ENCODE measurements at regions not wholly inside any gene's neighbourhood (a gene's known extent, or its start where the extent isn't known, plus 50 kb on each side); places are given as distances from the start of the nearest gene placed in this dataset.

DNA sequence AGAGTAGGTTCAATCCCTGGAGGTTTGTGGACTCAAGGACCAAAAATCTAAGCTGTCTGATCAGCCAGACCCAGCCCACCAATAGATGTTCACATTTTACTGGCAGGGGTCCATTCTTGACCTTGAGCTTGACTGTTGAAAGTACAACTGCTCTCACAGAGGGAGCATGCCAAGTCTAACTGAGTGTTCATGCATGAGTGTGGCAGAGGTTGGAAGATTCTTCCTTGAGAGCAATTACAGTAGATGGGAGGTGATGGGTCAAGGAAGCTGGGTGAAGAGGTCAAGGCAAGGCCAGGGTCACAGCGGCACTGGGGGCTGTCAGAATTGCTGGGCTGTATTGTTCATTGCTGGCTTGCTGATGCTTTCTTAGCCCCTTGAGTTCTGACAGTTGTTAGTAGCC, 202.8 kb upstream of the SVIL start:
- no peak for TF ChIP-seq EZH2phosphoT487 (IDR thresholded peaks at IDR 0.05; ENCODE audit: insufficient read depth, low read depth)
- no peaks in the 10 kb centered on the region for H3K36me3 ChIP-seq (ENCODE audit: low read depth)
- H3K9me2 ChIP-seq (ENCODE audit: insufficient read depth), result no peaks in the 10 kb centered on the region
- H3F3A ChIP-seq (ENCODE audit: insufficient read depth), result 0 out of 2 replicates have a peak, but pooled peaks cover 3% of the 10 kb centered on the region
- H3K4me2 ChIP-seq (ENCODE audit: unreplicated experiment), result no peak overlapping the region
- DNase-seq, result no peak
- in situ Hi-C loops (cut with MboI), result no loop called here
- no peaks in the 10 kb centered on the region for H3K4me1 ChIP-seq (ENCODE audit: insufficient read depth)
- no peak overlapping the region for H2AFZ ChIP-seq
- H3K79me2 ChIP-seq (ENCODE audit: insufficient read depth), result no peaks in the 10 kb centered on the region
- H3K27me3 ChIP-seq (replicated peaks; ENCODE audit: insufficient read depth), result peaks cover 57% of the 10 kb centered on the region
- H3K9ac ChIP-seq, result no peak overlapping the region
- no peak overlapping the region for H3K4me3 ChIP-seq
- H4K20me1 ChIP-seq (ENCODE audit: insufficient read depth), result no peaks in the 10 kb centered on the region
- no peaks in the 10 kb centered on the region for H3K9me3 ChIP-seq (ENCODE audit: low read depth)
- WGBS, 2 experiments (ENCODE audit: low coverage in 1 of 2, low lambda C conversion rate in 2 of 2, missing lambda C conversion rate in 2 of 2), result 43 to 67% methylated on average over 1 of the region's 1 CpG
- H3K27ac ChIP-seq, result no peak overlapping the region

DNA sequence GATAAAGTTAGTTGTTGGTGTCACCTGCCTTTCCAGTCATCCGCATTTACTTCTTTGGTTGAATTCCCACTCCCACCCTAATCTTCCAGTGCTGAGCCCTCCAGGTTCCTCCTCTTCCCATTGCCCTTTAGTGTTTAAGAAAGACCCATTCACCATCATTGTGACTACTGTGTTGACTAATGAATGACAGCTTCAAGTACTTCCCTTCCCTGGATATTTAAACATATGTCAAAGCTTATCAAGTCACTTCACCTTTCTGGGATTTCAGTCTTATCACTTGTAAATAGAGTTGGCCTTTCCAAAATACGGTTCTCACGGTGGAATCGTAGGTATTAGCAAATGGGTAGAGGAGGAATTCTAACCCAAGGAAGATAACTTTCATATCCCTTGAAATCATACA, 201.6 kb upstream of the SVIL start:
- TF ChIP-seq EZH2phosphoT487 (IDR thresholded peaks at IDR 0.05; ENCODE audit: insufficient read depth, low read depth) (no peak), EZH2 (IDR thresholded peaks at IDR 0.05; ENCODE audit: insufficient read depth, poor library complexity, severe bottlenecking) (no peak)
- Histone ChIP-seq H3K9ac (no peak overlapping the region), H3K4me1 (ENCODE audit: insufficient read depth) (no peaks in the 10 kb centered on the region), H3F3A (ENCODE audit: insufficient read depth) (0 out of 2 replicates have a peak, but pooled peaks cover 3% of the 10 kb centered on the region), H3K27me3 (replicated peaks; ENCODE audit: insufficient read depth) (peaks cover 51% of the 10 kb centered on the region), H2AFZ (no peak overlapping the region), H3K36me3 (ENCODE audit: low read depth) (no peaks in the 10 kb centered on the region), H3K4me2 (ENCODE audit: unreplicated experiment) (no peak overlapping the region), H3K9me2 (ENCODE audit: insufficient read depth) (no peaks in the 10 kb centered on the region), H3K9me3 (ENCODE audit: low read depth) (no peaks in the 10 kb centered on the region), H3K4me3 (no peak overlapping the region), H4K20me1 (ENCODE audit: insufficient read depth) (no peaks in the 10 kb centered on the region), H3K27ac (no peak overlapping the region), H3K79me2 (ENCODE audit: insufficient read depth) (no peaks in the 10 kb centered on the region)
- in situ Hi-C loops (cut with MboI), result no loop called here
- no peak for DNase-seq
- 81 to 82% methylated on average over 4 of the region's 4 CpGs for WGBS, 2 experiments (ENCODE audit: low coverage in 1 of 2, low lambda C conversion rate in 2 of 2, missing lambda C conversion rate in 2 of 2)

DNA sequence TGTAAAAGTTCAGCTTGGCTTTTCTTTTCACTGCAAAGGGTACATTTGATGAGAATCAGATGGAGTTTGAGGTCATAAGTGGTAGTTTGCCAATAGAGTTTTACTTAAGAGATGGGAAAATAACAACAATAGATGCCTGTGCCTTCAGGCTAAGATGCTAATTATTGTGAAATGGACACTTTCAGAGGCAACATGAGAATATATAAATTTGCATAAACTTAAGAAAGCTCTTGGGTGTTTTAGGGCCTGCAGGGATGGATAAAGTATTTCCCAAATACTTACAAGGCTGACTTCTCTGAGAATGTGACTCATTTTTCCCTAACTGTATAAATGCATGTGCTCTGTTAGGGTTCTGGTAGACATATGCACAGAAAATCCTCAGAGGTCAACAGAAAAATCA, 200.3 kb upstream of the SVIL start:
- no peaks in the 10 kb centered on the region for H3K36me3 ChIP-seq (ENCODE audit: low read depth)
- peaks cover 37% of the 10 kb centered on the region for H3K27me3 ChIP-seq (replicated peaks; ENCODE audit: insufficient read depth)
- TF ChIP-seq EZH2phosphoT487 (IDR thresholded peaks at IDR 0.05; ENCODE audit: insufficient read depth, low read depth), result no peak
- TF ChIP-seq EZH2 (IDR thresholded peaks at IDR 0.05; ENCODE audit: insufficient read depth, poor library complexity, severe bottlenecking), result no peak
- in situ Hi-C loops (cut with MboI), result no loop called here
- H2AFZ ChIP-seq, result no peak overlapping the region
- DNase-seq, result peak; percentile 45
- H3K9me3 ChIP-seq (ENCODE audit: low read depth), result no peaks in the 10 kb centered on the region
- no peaks in the 10 kb centered on the region for H3K4me1 ChIP-seq (ENCODE audit: insufficient read depth)
- no peak overlapping the region for H3K4me2 ChIP-seq (ENCODE audit: unreplicated experiment)
- no peaks in the 10 kb centered on the region for H4K20me1 ChIP-seq (ENCODE audit: insufficient read depth)
- H3K4me3 ChIP-seq, result no peak overlapping the region
- no peak overlapping the region for H3K27ac ChIP-seq
- 0 out of 2 replicates have a peak, but pooled peaks cover 3% of the 10 kb centered on the region for H3F3A ChIP-seq (ENCODE audit: insufficient read depth)
- H3K79me2 ChIP-seq (ENCODE audit: insufficient read depth), result no peaks in the 10 kb centered on the region
- no peak overlapping the region for H3K9ac ChIP-seq
- H3K9me2 ChIP-seq (ENCODE audit: insufficient read depth), result no peaks in the 10 kb centered on the region

DNA sequence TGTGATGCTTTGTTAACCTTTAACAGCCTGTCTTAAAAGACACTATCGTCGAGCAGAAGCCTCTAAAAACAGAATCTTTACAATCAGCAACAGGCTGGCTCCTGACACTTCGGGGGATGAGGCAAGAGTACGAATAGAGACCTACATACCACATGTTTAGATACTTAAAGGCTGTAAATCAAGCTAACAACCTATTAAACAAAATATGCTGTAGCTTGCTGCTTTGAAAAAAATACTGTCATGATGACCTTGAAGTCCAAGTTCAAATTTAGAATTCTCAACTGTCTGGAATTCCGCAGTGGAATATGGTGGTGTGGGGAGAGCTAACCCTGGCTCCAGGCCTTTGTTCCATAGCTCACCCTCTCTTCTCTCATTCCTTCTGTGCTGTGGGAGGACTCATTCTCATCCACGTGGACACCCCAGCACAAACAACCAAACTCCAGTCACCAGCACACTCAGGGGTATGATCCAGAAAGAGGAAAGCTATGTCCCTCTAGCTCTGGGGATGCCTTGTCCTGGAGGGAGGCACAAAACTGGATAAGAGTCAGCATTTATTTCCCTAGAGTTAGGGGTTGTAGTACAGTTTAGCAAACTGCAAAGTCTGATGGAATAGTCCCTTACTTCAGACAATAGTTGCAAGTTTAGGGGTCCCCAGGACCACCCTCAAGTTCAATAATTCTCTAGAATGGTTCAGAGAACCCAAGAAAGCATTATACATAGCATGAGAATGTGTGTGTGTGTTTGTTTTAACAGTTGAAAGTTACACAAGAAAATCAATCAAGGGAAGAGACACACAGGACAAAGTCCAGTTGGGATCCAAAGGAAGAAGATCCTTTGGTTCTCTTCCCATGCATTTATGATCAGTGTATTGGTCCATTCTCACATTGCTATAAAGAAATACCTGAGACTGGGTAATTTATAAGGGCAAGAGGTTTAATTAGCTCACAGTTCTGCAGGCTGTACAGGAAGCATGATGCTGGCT, 196.1 kb upstream of the SVIL start:
- Histone ChIP-seq H3K4me3 (no peak overlapping the region), H2AFZ (no peak overlapping the region), H3K4me1 (ENCODE audit: insufficient read depth) (no peaks in the 10 kb centered on the region), H3F3A (ENCODE audit: insufficient read depth) (0 out of 2 replicates have a peak, but pooled peaks cover 3% of the 10 kb centered on the region), H3K9me3 (ENCODE audit: low read depth) (no peaks in the 10 kb centered on the region), H3K9me2 (ENCODE audit: insufficient read depth) (no peaks in the 10 kb centered on the region), H3K79me2 (ENCODE audit: insufficient read depth) (no peaks in the 10 kb centered on the region), H3K4me2 (ENCODE audit: unreplicated experiment) (no peak overlapping the region), H3K36me3 (ENCODE audit: low read depth) (no peaks in the 10 kb centered on the region), H3K27ac (no peak overlapping the region), H3K27me3 (replicated peaks; ENCODE audit: insufficient read depth) (peaks cover 27% of the 10 kb centered on the region), H4K20me1 (ENCODE audit: insufficient read depth) (no peaks in the 10 kb centered on the region), H3K9ac (no peak overlapping the region)
- no peak for DNase-seq
- no peak for TF ChIP-seq EZH2 (IDR thresholded peaks at IDR 0.05; ENCODE audit: insufficient read depth, poor library complexity, severe bottlenecking)
- TF ChIP-seq EZH2phosphoT487 (IDR thresholded peaks at IDR 0.05; ENCODE audit: insufficient read depth, low read depth), result no peak
- 29 to 30% methylated on average over 6 of the region's 6 CpGs for WGBS, 2 experiments (ENCODE audit: low coverage in 1 of 2, low lambda C conversion rate in 2 of 2, missing lambda C conversion rate in 2 of 2)
- in situ Hi-C loops (cut with MboI), result no loop called here

Data from GM23248 (cell line).